ENCODE measurements at regions not wholly inside any gene's neighbourhood (a gene's known extent, or its start where the extent isn't known, plus 50 kb on each side); places are given as distances from the start of the nearest gene placed in this dataset.

DNA sequence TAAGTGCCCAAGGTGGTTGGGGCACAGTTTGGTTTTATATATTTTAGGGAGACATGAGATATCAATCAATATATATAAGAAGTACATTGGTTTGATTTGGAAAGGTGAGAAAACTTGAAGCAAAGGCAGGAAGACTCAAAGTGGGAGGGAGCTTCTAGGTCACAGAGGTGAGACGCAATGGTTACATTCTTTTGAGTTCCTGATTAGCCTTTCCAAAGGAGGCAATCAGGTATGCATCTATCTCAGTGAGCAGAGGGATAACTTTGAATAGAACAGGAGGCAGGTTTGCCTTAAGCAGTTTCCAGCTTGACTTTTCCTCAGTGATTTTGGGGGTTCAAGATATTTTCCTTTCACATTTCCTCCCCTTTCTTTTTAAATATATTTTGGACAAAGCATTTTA, 58.0 kb upstream of the SLC35F1 start:
- no peak overlapping the region for H3K4me3 ChIP-seq (replicated peaks in 1 of 3; ENCODE audit: low read depth in 2 of 3, low read length in 3 of 3)
- peaks cover 2 to 17% (median 8%) of the 10 kb centered on the region in 7 donors for H3K9me3 Mint-ChIP-seq
- peaks cover 5 to 17% of the 10 kb centered on the region in 2 donors for H3K9me3 ChIP-seq (replicated peaks in 1 of 2; ENCODE audit: control insufficient read depth in 1 of 2, insufficient read depth in 1 of 2, low read length in 2 of 2)
- intact Hi-C loops (cut with micrococcal nuclease): no loop called here
- no peak overlapping the region for H3K4me2 ChIP-seq (replicated peaks; ENCODE audit: extremely low read depth, low read length, poor library complexity, severe bottlenecking)
- DNase-seq: no peak
- H3K27me3 ChIP-seq (ENCODE audit: control insufficient read depth in 2 of 2, insufficient read depth in 2 of 2, low read length in 2 of 2): no peaks in the 10 kb centered on the region
- H3K36me3 Mint-ChIP-seq: no peaks in the 10 kb centered on the region
- H3K27me3 Mint-ChIP-seq (ENCODE audit: low read depth in 3 of 3): no peaks in the 10 kb centered on the region
- no peaks in the 10 kb centered on the region for H4K20me1 ChIP-seq (ENCODE audit: insufficient read depth, low read length)
- no peak overlapping the region for H3K27ac ChIP-seq (ENCODE audit: low read depth in 1 of 2, low read length in 2 of 2)
- H3K4me1 ChIP-seq (ENCODE audit: control insufficient read depth in 1 of 2, insufficient read depth in 2 of 2, low read length in 2 of 2): no peaks in the 10 kb centered on the region
- H3K4me3 Mint-ChIP-seq: no peak overlapping the region
- no peaks in the 10 kb centered on the region for H3K4me1 Mint-ChIP-seq
- H3K79me2 ChIP-seq (ENCODE audit: insufficient read depth, low read length): no peaks in the 10 kb centered on the region
- no peak overlapping the region for H2AFZ ChIP-seq (ENCODE audit: insufficient read depth, low read depth, low read length, poor library complexity, severe bottlenecking)
- 100% methylated on average over 1 of the region's 1 CpG for WGBS (ENCODE audit: insufficient coverage)
- no peak overlapping the region for H3K9ac ChIP-seq (ENCODE audit: insufficient read depth, low read length, poor library complexity, severe bottlenecking)
- TF ChIP-seq, protein P1, sequence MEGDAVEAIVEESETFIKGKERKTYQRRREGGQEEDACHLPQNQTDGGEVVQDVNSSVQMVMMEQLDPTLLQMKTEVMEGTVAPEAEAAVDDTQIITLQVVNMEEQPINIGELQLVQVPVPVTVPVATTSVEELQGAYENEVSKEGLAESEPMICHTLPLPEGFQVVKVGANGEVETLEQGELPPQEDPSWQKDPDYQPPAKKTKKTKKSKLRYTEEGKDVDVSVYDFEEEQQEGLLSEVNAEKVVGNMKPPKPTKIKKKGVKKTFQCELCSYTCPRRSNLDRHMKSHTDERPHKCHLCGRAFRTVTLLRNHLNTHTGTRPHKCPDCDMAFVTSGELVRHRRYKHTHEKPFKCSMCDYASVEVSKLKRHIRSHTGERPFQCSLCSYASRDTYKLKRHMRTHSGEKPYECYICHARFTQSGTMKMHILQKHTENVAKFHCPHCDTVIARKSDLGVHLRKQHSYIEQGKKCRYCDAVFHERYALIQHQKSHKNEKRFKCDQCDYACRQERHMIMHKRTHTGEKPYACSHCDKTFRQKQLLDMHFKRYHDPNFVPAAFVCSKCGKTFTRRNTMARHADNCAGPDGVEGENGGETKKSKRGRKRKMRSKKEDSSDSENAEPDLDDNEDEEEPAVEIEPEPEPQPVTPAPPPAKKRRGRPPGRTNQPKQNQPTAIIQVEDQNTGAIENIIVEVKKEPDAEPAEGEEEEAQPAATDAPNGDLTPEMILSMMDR (IDR thresholded peaks at IDR 0.05): no peak
- no peak overlapping the region for H3K27ac Mint-ChIP-seq
- H3K36me3 ChIP-seq (replicated peaks in 1 of 2; ENCODE audit: control insufficient read depth in 1 of 2, insufficient read depth in 2 of 2, low read length in 2 of 2): no peaks in the 10 kb centered on the region

Data from CD14-positive monocyte (primary cell).